GM12878 (cell line): ENCODE measurements at regions not wholly inside any gene's neighbourhood (a gene's known extent, or its start where the extent isn't known, plus 50 kb on each side); places are given as distances from the start of the nearest gene placed in this dataset.

ENCODE experiments used
- ATAC-seq: fragments of 200-7000 bp; cut with Tn5 transposase; 3 replicates; pipeline ENCODE4 v1.9.1; 2020; ENCODE audit warnings: mild to moderate bottlenecking, moderate library complexity
- BruUV-seq: library from RNA; stranded (reverse); fragments of 400-500 nt; replicated peaks from 2 replicates; lab custom pipeline; 2021; lab: Mats Ljungman, UMichigan
- CTCF ChIA-PET: fragments of 300-600 bp; sonication (Branson Sonifier 250); formaldehyde crosslinking; extraction: SDS; loops from one replicate; lab custom pipeline; 2021; ENCODE audit warnings: inconsistent platforms; lab: Yijun Ruan, JAX
- POLR2A ChIA-PET: fragments of 350-600 bp; formaldehyde crosslinking; extraction: SDS; loops from one replicate; lab custom pipeline; 2021; ENCODE audit warnings: inconsistent platforms; lab: Charles Lee
- RAD21 ChIA-PET: fragments of 300-600 bp; sonication (Branson Sonifier 250); formaldehyde crosslinking; loops from one replicate; lab custom pipeline; 2023; ENCODE audit warnings: antibody characterized with exemption; ENCODE audit not compliant: unreplicated experiment; lab: Charles Lee
- SMC1A ChIA-PET: fragments of 300-600 bp; sonication (Branson Sonifier 250); formaldehyde crosslinking; loops from one replicate; lab custom pipeline; 2023; ENCODE audit not compliant: unreplicated experiment, uncharacterized antibody; lab: Charles Lee
- DNase-seq: peaks from one replicate; pipeline ENCODE4 v3.0.0-alpha.2; 2011; ENCODE audit warnings: low read depth, low spot score
- FAIRE-seq: peaks from 3 replicates; lab custom pipeline; 2011; peaks lifted over from hg19 to GRCh38; lab: Jason Lieb, UNC
- H2AFZ ChIP-seq: 2 replicates; pipeline ENCODE4 v1.6.0; 2011; ENCODE audit warnings: low read depth, low read length, control low read depth; ENCODE audit not compliant: control insufficient read depth
- H3K27ac ChIP-seq: 2 replicates; pipeline ENCODE4 v1.5.1; 2011; ENCODE audit warnings: control low read depth; ENCODE audit not compliant: control insufficient read depth, insufficient read depth
- H3K27me3 ChIP-seq, 2 experiments: replicated peaks in 1 of 2; 2 replicates each; pipeline versions ENCODE4 v1.6.0 to v1.6.1; 2011; ENCODE audit warnings: low read length in 1 of 2; ENCODE audit not compliant: control insufficient read depth in 2 of 2, insufficient read depth in 2 of 2
- H3K36me3 ChIP-seq, 2 experiments: 2 replicates each; pipeline ENCODE4 v1.5.1; 2011; ENCODE audit warnings: low read length in 1 of 2; ENCODE audit not compliant: control insufficient read depth in 2 of 2, insufficient read depth in 2 of 2
- H3K4me1 ChIP-seq: 2 replicates; pipeline ENCODE4 v1.6.1; 2011; ENCODE audit warnings: mild to moderate bottlenecking, low read length, moderate library complexity, mixed read lengths; ENCODE audit not compliant: control insufficient read depth, insufficient read depth
- H3K4me2 ChIP-seq: 2 replicates; pipeline ENCODE4 v1.6.0; 2011; ENCODE audit warnings: control low read depth; ENCODE audit not compliant: control insufficient read depth, insufficient read depth
- H3K4me3 ChIP-seq: fragments of 200-600 bp; sonication (generic); 2 replicates; pipeline ENCODE4 v1.5.1; 2016
- H3K79me2 ChIP-seq: 2 replicates; pipeline ENCODE4 v1.6.0; 2011; ENCODE audit warnings: low read length; ENCODE audit not compliant: control insufficient read depth, insufficient read depth
- H3K9ac ChIP-seq: 2 replicates; pipeline ENCODE4 v1.8.0; 2011; ENCODE audit warnings: low read length, control low read depth, mixed read lengths; ENCODE audit not compliant: control insufficient read depth, insufficient read depth
- H3K9me3 ChIP-seq: replicated peaks from 3 replicates; pipeline ENCODE4 v1.5.1; 2011; ENCODE audit warnings: mild to moderate bottlenecking, low read length; ENCODE audit not compliant: control insufficient read depth, insufficient read depth
- H4K20me1 ChIP-seq: 2 replicates; pipeline ENCODE4 v1.6.0; 2011; ENCODE audit not compliant: control insufficient read depth, insufficient read depth
- BACH1 ChIP-seq: fragments of 450-650 bp; IDR thresholded peaks from 2 replicates; pipeline ENCODE4 v1.6.1; 2017; ENCODE audit warnings: mild to moderate bottlenecking, borderline replicate concordance
- CBFB ChIP-seq: IDR thresholded peaks from 2 replicates; pipeline ENCODE4 v1.6.1; 2016; ENCODE audit warnings: antibody characterized with exemption, low read depth
- CEBPB ChIP-seq, 2 experiments: fragments of 150-350 bp in 1 of 2; IDR thresholded peaks; 2 replicates each; pipeline ENCODE4 v1.6.1; 2012 to 2014; ENCODE audit warnings: low read depth in 2 of 2, low read length in 2 of 2, borderline replicate concordance in 1 of 2, inconsistent platforms in 1 of 2
- CHD4 ChIP-seq: fragments of 200-600 bp; sonication (generic); IDR thresholded peaks from 2 replicates; pipeline ENCODE4 v1.6.1; 2016; ENCODE audit warnings: mild to moderate bottlenecking
- FOXK2 ChIP-seq: fragments of 450-650 bp; IDR thresholded peaks from 2 replicates; pipeline ENCODE4 v1.6.1; 2017; ENCODE audit warnings: mild to moderate bottlenecking, moderate library complexity
- HDAC6 ChIP-seq: fragments of 200-600 bp; sonication (generic); IDR thresholded peaks from one replicate; pipeline ENCODE4 v1.8.0; 2017; ENCODE audit warnings: antibody characterized with exemption; ENCODE audit not compliant: unreplicated experiment
- JUNB ChIP-seq: IDR thresholded peaks from 2 replicates; pipeline ENCODE4 v1.6.1; 2016; ENCODE audit warnings: antibody characterized with exemption, mild to moderate bottlenecking
- MEF2B ChIP-seq: fragments of 450-650 bp; IDR thresholded peaks from 2 replicates; pipeline ENCODE4 v1.6.1; 2018; ENCODE audit warnings: mild to moderate bottlenecking, moderate library complexity; ENCODE audit not compliant: partially characterized antibody, poor library complexity, severe bottlenecking
- NRF1 ChIP-seq: conservative IDR thresholded peaks from 2 replicates; pipeline ENCODE4 v1.6.1; 2011; ENCODE audit warnings: mild to moderate bottlenecking, low read depth, low read length, improper control_type of control experiment
- RB1 ChIP-seq: fragments of 450-650 bp; formaldehyde crosslinking; IDR thresholded peaks from 2 replicates; pipeline ENCODE4 v1.6.1; 2017; ENCODE audit warnings: mild to moderate bottlenecking, borderline replicate concordance
- SMAD1 ChIP-seq: fragments of 450-650 bp; IDR thresholded peaks from 2 replicates; pipeline ENCODE4 v1.6.1; 2018; ENCODE audit warnings: mild to moderate bottlenecking, low read depth; ENCODE audit not compliant: partially characterized antibody
- SMARCA5 ChIP-seq: fragments of 450-650 bp; IDR thresholded peaks from 2 replicates; pipeline ENCODE4 v1.6.1; 2017; ENCODE audit warnings: mild to moderate bottlenecking
- SMC3 ChIP-seq: IDR thresholded peaks from 2 replicates; pipeline ENCODE4 v1.6.1; 2011; ENCODE audit warnings: low read length, improper control_type of control experiment, borderline replicate concordance
- ZNF24 ChIP-seq: fragments of 450-650 bp; IDR thresholded peaks from 2 replicates; pipeline ENCODE4 v1.6.1; 2017; ENCODE audit warnings: antibody characterized with exemption, mild to moderate bottlenecking
- ZNF622 ChIP-seq: fragments of 450-650 bp; IDR thresholded peaks from 2 replicates; pipeline ENCODE4 v1.6.1; 2017; ENCODE audit warnings: mild to moderate bottlenecking, inconsistent platforms
- WGBS: methylation state at CpG from one replicate; pipeline ENCODE4 v1.1.6; 2016; ENCODE audit warnings: low lambda C conversion rate; ENCODE audit not compliant: insufficient replicate concordance, insufficient coverage; ENCODE audit errors: missing lambda C conversion rate; 5-methylcytosine and 5-hydroxymethylcytosine counted together
- in situ Hi-C: fragments of 300-500 bp; cut with MboI; formaldehyde crosslinking; loops from 9 replicates; pipeline ENCODE4 v1.14.3; 2018; ENCODE audit warnings: mixed read lengths
- intact Hi-C: fragments of 100-400 bp; cut with micrococcal nuclease; formaldehyde crosslinking; loops from one replicate; pipeline ENCODE4 v1.14.2; 2022; ENCODE audit not compliant: unreplicated experiment
- TF ChIP-seq, protein P1 (sequence below): fragments of 450-650 bp; IDR thresholded peaks from 2 replicates; pipeline ENCODE4 v1.6.1; 2017; ENCODE audit warnings: borderline replicate concordance
- TF ChIP-seq, protein P2 (sequence below): fragments of 450-650 bp; IDR thresholded peaks from 2 replicates; pipeline ENCODE4 v1.6.1; 2017; ENCODE audit warnings: mild to moderate bottlenecking, moderate library complexity
- TF ChIP-seq, protein P3 (sequence below): fragments of 450-650 bp; IDR thresholded peaks from 2 replicates; pipeline ENCODE4 v1.6.1; 2017; ENCODE audit warnings: low read depth, mild to moderate bottlenecking, moderate library complexity

DNA sequence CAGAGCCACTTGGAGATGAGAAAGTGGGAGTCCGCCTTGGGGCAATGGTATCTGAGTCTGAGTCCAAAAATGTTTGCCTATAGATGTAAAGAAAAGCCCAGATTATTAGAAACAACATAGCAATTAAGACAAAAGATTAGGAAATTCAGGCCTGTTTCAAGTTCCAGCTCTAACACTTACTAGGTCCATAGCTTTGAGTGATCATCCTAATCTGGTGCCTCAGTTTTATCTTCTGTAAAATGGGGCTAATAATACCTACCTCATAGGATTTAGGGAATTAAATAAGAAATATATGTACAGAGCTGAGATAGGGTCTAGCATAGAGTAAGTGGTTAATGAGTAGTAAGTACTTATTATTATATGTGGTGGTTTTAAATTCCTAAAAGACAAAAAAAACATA lies 58.6 kb upstream of the NLK start (continued):
- TF ChIP-seq ZNF622, result no peak

DNA sequence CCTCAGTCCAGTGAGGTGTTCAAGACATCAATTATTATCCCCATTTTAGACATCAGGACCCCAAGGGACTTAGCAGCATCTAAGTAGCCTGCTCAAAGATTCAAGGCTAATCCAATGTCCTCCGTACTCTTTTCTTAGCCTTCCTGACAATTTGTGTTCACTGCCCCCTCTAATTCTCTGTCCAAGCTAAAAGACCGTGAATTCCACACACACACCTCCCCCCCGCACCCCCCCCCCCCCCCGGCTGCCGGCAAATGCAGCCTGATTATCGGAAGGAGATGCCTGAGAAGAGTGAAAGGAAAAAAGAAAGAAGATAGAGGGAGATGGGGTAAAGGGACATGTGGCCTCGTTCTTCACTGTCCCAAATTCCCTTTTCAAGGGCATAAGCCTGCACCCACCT lies 58.1 kb upstream of the NLK start:
- RAD21 ChIA-PET, result interaction anchor here (1.7 to 2.4 kb wide), 2 partner anchors 38 to 74 kb away, joined by 3 to 12 read pairs; no protein-coding TSS in a partner anchor
- TF ChIP-seq RB1 (no peak), JUNB (no peak), CEBPB (IDR thresholded peaks at IDR 0.05; ENCODE audit: borderline replicate concordance in 1 of 2, low read depth in 2 of 2, low read length in 2 of 2) (no peak), SMC3 (no peak), CBFB (no peak), NRF1 (no peak), SMAD1 (no peak), BACH1 (no peak), FOXK2 (no peak), HDAC6 (no peak), CHD4 (no peak), SMARCA5 (no peak), ZNF24 (no peak), MEF2B (no peak)
- TF ChIP-seq, protein P1, sequence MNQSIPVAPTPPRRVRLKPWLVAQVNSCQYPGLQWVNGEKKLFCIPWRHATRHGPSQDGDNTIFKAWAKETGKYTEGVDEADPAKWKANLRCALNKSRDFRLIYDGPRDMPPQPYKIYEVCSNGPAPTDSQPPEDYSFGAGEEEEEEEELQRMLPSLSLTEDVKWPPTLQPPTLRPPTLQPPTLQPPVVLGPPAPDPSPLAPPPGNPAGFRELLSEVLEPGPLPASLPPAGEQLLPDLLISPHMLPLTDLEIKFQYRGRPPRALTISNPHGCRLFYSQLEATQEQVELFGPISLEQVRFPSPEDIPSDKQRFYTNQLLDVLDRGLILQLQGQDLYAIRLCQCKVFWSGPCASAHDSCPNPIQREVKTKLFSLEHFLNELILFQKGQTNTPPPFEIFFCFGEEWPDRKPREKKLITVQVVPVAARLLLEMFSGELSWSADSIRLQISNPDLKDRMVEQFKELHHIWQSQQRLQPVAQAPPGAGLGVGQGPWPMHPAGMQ, result no peak
- TF ChIP-seq, protein P2, sequence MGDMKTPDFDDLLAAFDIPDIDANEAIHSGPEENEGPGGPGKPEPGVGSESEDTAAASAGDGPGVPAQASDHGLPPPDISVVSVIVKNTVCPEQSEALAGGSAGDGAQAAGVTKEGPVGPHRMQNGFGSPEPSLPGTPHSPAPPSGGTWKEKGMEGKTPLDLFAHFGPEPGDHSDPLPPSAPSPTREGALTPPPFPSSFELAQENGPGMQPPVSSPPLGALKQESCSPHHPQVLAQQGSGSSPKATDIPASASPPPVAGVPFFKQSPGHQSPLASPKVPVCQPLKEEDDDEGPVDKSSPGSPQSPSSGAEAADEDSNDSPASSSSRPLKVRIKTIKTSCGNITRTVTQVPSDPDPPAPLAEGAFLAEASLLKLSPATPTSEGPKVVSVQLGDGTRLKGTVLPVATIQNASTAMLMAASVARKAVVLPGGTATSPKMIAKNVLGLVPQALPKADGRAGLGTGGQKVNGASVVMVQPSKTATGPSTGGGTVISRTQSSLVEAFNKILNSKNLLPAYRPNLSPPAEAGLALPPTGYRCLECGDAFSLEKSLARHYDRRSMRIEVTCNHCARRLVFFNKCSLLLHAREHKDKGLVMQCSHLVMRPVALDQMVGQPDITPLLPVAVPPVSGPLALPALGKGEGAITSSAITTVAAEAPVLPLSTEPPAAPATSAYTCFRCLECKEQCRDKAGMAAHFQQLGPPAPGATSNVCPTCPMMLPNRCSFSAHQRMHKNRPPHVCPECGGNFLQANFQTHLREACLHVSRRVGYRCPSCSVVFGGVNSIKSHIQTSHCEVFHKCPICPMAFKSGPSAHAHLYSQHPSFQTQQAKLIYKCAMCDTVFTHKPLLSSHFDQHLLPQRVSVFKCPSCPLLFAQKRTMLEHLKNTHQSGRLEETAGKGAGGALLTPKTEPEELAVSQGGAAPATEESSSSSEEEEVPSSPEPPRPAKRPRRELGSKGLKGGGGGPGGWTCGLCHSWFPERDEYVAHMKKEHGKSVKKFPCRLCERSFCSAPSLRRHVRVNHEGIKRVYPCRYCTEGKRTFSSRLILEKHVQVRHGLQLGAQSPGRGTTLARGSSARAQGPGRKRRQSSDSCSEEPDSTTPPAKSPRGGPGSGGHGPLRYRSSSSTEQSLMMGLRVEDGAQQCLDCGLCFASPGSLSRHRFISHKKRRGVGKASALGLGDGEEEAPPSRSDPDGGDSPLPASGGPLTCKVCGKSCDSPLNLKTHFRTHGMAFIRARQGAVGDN, result no peak
- TF ChIP-seq, protein P3, sequence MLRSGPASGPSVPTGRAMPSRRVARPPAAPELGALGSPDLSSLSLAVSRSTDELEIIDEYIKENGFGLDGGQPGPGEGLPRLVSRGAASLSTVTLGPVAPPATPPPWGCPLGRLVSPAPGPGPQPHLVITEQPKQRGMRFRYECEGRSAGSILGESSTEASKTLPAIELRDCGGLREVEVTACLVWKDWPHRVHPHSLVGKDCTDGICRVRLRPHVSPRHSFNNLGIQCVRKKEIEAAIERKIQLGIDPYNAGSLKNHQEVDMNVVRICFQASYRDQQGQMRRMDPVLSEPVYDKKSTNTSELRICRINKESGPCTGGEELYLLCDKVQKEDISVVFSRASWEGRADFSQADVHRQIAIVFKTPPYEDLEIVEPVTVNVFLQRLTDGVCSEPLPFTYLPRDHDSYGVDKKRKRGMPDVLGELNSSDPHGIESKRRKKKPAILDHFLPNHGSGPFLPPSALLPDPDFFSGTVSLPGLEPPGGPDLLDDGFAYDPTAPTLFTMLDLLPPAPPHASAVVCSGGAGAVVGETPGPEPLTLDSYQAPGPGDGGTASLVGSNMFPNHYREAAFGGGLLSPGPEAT, result no peak
- TF ChIP-seq, all 136 proteins: peak for 0
- BruUV-seq, result no TSS peak
- intact Hi-C loops, result no loop called here
- WGBS, result 63% methylated on average over 2 of the region's 7 CpGs
- no peaks in the 10 kb centered on the region for H3K36me3 ChIP-seq
- no peaks in the 10 kb centered on the region; a peak in 1 of 4 replicates for H3K27me3 ChIP-seq
- FAIRE-seq (no peak), DNase-seq (no peak), ATAC-seq (no peak)
- CTCF ChIA-PET, result no interaction called here
- no peak overlapping the region for H3K9ac ChIP-seq
- peak overlapping the region; percentile 73; the same call in 1 of the 2 replicates for H3K4me2 ChIP-seq
- H3K27ac ChIP-seq, result no peak overlapping the region
- H3K79me2 ChIP-seq, result no peaks in the 10 kb centered on the region
- SMC1A ChIA-PET, result interaction anchor here (0.6 kb wide), 1 partner anchor 105 kb away, joined by 3 read pairs; no protein-coding TSS in a partner anchor
- H3K4me1 ChIP-seq, result peaks cover 14% of the 10 kb centered on the region
- H3K4me3 ChIP-seq, result no peak overlapping the region
- H4K20me1 ChIP-seq, result no peaks in the 10 kb centered on the region
- in situ Hi-C loops, result no loop called here
- POLR2A ChIA-PET, result interaction anchor here (2.7 kb wide), 1 partner anchor 9 kb away, joined by 16 read pairs; no protein-coding TSS in a partner anchor
- no peaks in the 10 kb centered on the region for H3K9me3 ChIP-seq
- no peak overlapping the region for H2AFZ ChIP-seq
